SK-N-SH treated with all-trans-retinoic acid at 6 μM for 48 hours (cell line): ENCODE measurements at regions not wholly inside any gene's neighbourhood (a gene's known extent, or its start where the extent isn't known, plus 50 kb on each side); places are given as distances from the start of the nearest gene placed in this dataset.

ENCODE experiments used
- ATAC-seq: fragments of 200-7000 bp; cut with Tn5 transposase; 3 replicates; pipeline ENCODE4 v1.9.1; 2020; ENCODE audit warnings: mild to moderate bottlenecking, moderate library complexity
- ARNTL ChIP-seq: fragments of 450-650 bp; formaldehyde crosslinking; IDR thresholded peaks from 2 replicates; pipeline ENCODE4 v1.5.0; 2020; ENCODE audit warnings: low read depth, mild to moderate bottlenecking, moderate library complexity, borderline replicate concordance
- BACH2 ChIP-seq: fragments of 250-450 bp; sonication (Bioruptor Pico); IDR thresholded peaks from 2 replicates; pipeline ENCODE4 v1.9.0; 2021; ENCODE audit warnings: mild to moderate bottlenecking, borderline replicate concordance
- CSDC2 ChIP-seq: fragments of 250-450 bp; sonication (Bioruptor Pico); IDR thresholded peaks from 2 replicates; pipeline ENCODE4 v1.5.0; 2020; ENCODE audit warnings: mild to moderate bottlenecking, moderate library complexity
- GLIS3 ChIP-seq: fragments of 250-450 bp; sonication (Bioruptor Pico); IDR thresholded peaks from 2 replicates; pipeline ENCODE4 v1.5.0; 2020; ENCODE audit warnings: mild to moderate bottlenecking, moderate library complexity
- ISL1 ChIP-seq: fragments of 250-450 bp; sonication (Bioruptor Pico); IDR thresholded peaks from 2 replicates; pipeline ENCODE4 v2.1.2; 2022; ENCODE audit warnings: mild to moderate bottlenecking, moderate library complexity
- OSR1 ChIP-seq: fragments of 250-450 bp; sonication (Bioruptor Pico); IDR thresholded peaks from 2 replicates; pipeline ENCODE4 v1.8.0; 2022; ENCODE audit warnings: moderate library complexity, mild to moderate bottlenecking, inconsistent platforms
- RARB ChIP-seq: fragments of 250-450 bp; sonication (Bioruptor Pico); IDR thresholded peaks from 2 replicates; pipeline ENCODE4 v1.8.0; 2021; ENCODE audit warnings: mild to moderate bottlenecking, moderate library complexity
- SNAI2 ChIP-seq: fragments of 250-450 bp; sonication (Bioruptor Pico); IDR thresholded peaks from 2 replicates; pipeline ENCODE4 v1.5.0; 2020; ENCODE audit warnings: mild to moderate bottlenecking, moderate library complexity
- TCF4 ChIP-seq: fragments of 250-450 bp; sonication (Bioruptor Pico); IDR thresholded peaks from 2 replicates; pipeline ENCODE4 v1.8.0; 2021; ENCODE audit warnings: mild to moderate bottlenecking, moderate library complexity, borderline replicate concordance
- TOX ChIP-seq: fragments of 250-450 bp; sonication (Bioruptor Pico); IDR thresholded peaks from 2 replicates; pipeline ENCODE4 v1.8.0; 2021; ENCODE audit warnings: mild to moderate bottlenecking, moderate library complexity, borderline replicate concordance
- ZC3H10 ChIP-seq: fragments of 250-450 bp; sonication (Bioruptor Pico); IDR thresholded peaks from 2 replicates; pipeline ENCODE4 v1.5.1; 2021; ENCODE audit warnings: mild to moderate bottlenecking, moderate library complexity
- ZFP3 ChIP-seq: fragments of 250-450 bp; sonication (Bioruptor Pico); IDR thresholded peaks from 2 replicates; pipeline ENCODE4 v1.5.0; 2020; ENCODE audit warnings: mild to moderate bottlenecking, moderate library complexity
- ZFP30 ChIP-seq: fragments of 450-650 bp; formaldehyde crosslinking; IDR thresholded peaks from 2 replicates; pipeline ENCODE4 v1.5.0; 2022; ENCODE audit warnings: mild to moderate bottlenecking, moderate library complexity
- ZNF565 ChIP-seq: fragments of 450-650 bp; formaldehyde crosslinking; conservative IDR thresholded peaks from 2 replicates; pipeline ENCODE4 v1.5.0; 2020; ENCODE audit warnings: low read depth, mild to moderate bottlenecking, moderate library complexity
- ZNF70 ChIP-seq: fragments of 450-650 bp; formaldehyde crosslinking; IDR thresholded peaks from 2 replicates; pipeline ENCODE4 v1.5.0; 2020; ENCODE audit warnings: mild to moderate bottlenecking, moderate library complexity
- ZNF8 ChIP-seq: fragments of 450-650 bp; formaldehyde crosslinking; IDR thresholded peaks from 2 replicates; pipeline ENCODE4 v1.5.0; 2020; ENCODE audit warnings: mild to moderate bottlenecking, moderate library complexity
- TF ChIP-seq, protein P1 (sequence below): fragments of 250-450 bp; sonication (Bioruptor Pico); IDR thresholded peaks from 2 replicates; pipeline ENCODE4 v1.5.1; 2020; ENCODE audit warnings: low read depth, mild to moderate bottlenecking, moderate library complexity
- TF ChIP-seq, protein P2 (sequence below): fragments of 250-450 bp; sonication (Bioruptor Pico); IDR thresholded peaks from 2 replicates; pipeline ENCODE4 v1.8.0; 2021; ENCODE audit warnings: low read depth, mild to moderate bottlenecking, moderate library complexity, borderline replicate concordance
- TF ChIP-seq, protein P3 (sequence below): fragments of 250-450 bp; sonication (Bioruptor Pico); IDR thresholded peaks from 2 replicates; pipeline ENCODE4 v1.8.0; 2020; ENCODE audit warnings: mild to moderate bottlenecking, moderate library complexity, borderline replicate concordance
- TF ChIP-seq, protein P4 (sequence below): fragments of 250-450 bp; sonication (Bioruptor Pico); IDR thresholded peaks from 2 replicates; pipeline ENCODE4 v1.5.0; 2020; ENCODE audit warnings: mild to moderate bottlenecking, moderate library complexity

GRCh38 chr9:81074221-81074620, 615.1 kb downstream of the TLE1 start (continued):
- TF ChIP-seq, protein P1, sequence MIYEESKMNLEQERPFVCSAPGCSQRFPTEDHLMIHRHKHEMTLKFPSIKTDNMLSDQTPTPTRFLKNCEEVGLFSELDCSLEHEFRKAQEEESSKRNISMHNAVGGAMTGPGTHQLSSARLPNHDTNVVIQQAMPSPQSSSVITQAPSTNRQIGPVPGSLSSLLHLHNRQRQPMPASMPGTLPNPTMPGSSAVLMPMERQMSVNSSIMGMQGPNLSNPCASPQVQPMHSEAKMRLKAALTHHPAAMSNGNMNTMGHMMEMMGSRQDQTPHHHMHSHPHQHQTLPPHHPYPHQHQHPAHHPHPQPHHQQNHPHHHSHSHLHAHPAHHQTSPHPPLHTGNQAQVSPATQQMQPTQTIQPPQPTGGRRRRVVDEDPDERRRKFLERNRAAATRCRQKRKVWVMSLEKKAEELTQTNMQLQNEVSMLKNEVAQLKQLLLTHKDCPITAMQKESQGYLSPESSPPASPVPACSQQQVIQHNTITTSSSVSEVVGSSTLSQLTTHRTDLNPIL (CRISPR knock-in tag) = no peak
- TF ChIP-seq, protein P2, sequence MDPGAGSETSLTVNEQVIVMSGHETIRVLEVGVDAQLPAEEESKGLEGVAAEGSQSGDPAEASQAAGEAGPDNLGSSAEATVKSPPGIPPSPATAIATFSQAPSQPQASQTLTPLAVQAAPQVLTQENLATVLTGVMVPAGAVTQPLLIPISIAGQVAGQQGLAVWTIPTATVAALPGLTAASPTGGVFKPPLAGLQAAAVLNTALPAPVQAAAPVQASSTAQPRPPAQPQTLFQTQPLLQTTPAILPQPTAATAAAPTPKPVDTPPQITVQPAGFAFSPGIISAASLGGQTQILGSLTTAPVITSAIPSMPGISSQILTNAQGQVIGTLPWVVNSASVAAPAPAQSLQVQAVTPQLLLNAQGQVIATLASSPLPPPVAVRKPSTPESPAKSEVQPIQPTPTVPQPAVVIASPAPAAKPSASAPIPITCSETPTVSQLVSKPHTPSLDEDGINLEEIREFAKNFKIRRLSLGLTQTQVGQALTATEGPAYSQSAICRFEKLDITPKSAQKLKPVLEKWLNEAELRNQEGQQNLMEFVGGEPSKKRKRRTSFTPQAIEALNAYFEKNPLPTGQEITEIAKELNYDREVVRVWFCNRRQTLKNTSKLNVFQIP = no peak
- TF ChIP-seq ZC3H10 (CRISPR knock-in tag) (no peak), ARNTL (CRISPR knock-in tag) (no peak)

DNA sequence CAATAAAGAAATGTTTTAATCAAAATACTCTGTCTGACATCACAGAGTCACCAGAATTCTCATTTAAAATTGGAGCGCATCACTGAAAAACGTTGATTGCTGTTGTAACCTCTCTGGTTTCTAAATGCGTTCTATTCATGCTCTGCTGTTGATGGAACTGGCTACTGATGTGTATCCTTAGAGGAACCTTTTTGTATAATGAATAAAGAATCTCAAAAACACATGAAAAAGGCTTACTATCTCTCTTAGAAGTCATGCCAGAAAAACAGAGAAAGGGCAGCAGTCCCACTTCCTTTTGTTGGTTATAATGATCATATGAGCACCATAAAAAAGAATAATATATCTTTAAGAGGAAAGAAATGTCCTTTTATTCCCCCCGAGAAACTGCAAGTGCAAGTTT, 615.5 kb downstream of the TLE1 start:
- TF ChIP-seq ZFP3 (CRISPR knock-in tag) = no peak
- no peak for TF ChIP-seq ARNTL (CRISPR knock-in tag)
- no peak for TF ChIP-seq RARB (CRISPR knock-in tag)
- no peak for TF ChIP-seq SNAI2 (CRISPR knock-in tag)
- TF ChIP-seq, protein P3, sequence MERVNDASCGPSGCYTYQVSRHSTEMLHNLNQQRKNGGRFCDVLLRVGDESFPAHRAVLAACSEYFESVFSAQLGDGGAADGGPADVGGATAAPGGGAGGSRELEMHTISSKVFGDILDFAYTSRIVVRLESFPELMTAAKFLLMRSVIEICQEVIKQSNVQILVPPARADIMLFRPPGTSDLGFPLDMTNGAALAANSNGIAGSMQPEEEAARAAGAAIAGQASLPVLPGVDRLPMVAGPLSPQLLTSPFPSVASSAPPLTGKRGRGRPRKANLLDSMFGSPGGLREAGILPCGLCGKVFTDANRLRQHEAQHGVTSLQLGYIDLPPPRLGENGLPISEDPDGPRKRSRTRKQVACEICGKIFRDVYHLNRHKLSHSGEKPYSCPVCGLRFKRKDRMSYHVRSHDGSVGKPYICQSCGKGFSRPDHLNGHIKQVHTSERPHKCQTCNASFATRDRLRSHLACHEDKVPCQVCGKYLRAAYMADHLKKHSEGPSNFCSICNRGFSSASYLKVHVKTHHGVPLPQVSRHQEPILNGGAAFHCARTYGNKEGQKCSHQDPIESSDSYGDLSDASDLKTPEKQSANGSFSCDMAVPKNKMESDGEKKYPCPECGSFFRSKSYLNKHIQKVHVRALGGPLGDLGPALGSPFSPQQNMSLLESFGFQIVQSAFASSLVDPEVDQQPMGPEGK = no peak
- TF ChIP-seq OSR1 = no peak
- TF ChIP-seq ZFP30 (CRISPR knock-in tag) = no peak
- TF ChIP-seq, protein P1 (CRISPR knock-in tag) = no peak
- no peak for TF ChIP-seq GLIS3 (CRISPR knock-in tag)
- TF ChIP-seq, protein P2 = no peak
- no peak for TF ChIP-seq ZNF565
- TF ChIP-seq ZNF8 (CRISPR knock-in tag) = no peak
- TF ChIP-seq, all 23 proteins: peak for 0
- ATAC-seq = no peak

- ATAC-seq = no peak
- TF ChIP-seq, protein P4, sequence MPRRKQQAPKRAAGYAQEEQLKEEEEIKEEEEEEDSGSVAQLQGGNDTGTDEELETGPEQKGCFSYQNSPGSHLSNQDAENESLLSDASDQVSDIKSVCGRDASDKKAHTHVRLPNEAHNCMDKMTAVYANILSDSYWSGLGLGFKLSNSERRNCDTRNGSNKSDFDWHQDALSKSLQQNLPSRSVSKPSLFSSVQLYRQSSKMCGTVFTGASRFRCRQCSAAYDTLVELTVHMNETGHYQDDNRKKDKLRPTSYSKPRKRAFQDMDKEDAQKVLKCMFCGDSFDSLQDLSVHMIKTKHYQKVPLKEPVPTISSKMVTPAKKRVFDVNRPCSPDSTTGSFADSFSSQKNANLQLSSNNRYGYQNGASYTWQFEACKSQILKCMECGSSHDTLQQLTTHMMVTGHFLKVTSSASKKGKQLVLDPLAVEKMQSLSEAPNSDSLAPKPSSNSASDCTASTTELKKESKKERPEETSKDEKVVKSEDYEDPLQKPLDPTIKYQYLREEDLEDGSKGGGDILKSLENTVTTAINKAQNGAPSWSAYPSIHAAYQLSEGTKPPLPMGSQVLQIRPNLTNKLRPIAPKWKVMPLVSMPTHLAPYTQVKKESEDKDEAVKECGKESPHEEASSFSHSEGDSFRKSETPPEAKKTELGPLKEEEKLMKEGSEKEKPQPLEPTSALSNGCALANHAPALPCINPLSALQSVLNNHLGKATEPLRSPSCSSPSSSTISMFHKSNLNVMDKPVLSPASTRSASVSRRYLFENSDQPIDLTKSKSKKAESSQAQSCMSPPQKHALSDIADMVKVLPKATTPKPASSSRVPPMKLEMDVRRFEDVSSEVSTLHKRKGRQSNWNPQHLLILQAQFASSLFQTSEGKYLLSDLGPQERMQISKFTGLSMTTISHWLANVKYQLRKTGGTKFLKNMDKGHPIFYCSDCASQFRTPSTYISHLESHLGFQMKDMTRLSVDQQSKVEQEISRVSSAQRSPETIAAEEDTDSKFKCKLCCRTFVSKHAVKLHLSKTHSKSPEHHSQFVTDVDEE (CRISPR knock-in tag) = no peak
- TF ChIP-seq SNAI2 (CRISPR knock-in tag) (no peak), ZNF8 (CRISPR knock-in tag) (no peak), ZFP3 (CRISPR knock-in tag) (no peak), BACH2 (no peak), ZC3H10 (CRISPR knock-in tag) (no peak), ZNF70 (no peak), TCF4 (CRISPR knock-in tag) (no peak), TOX (CRISPR knock-in tag) (no peak), CSDC2 (no peak), ZFP30 (CRISPR knock-in tag) (no peak), OSR1 (no peak), ZNF565 (no peak), ISL1 (no peak)
- TF ChIP-seq, all 23 proteins: peak for 0
Observed at GRCh38 chr9:81072758-81073157, 616.6 kb downstream of the TLE1 start.
